GM21528 (cell line): ENCODE measurements at regions not wholly inside any gene's neighbourhood (a gene's known extent, or its start where the extent isn't known, plus 50 kb on each side); places are given as distances from the start of the nearest gene placed in this dataset.
"Not testable (repeated sequence)": the region's sequence is repeated elsewhere in the genome, so short reads cannot be mapped to it uniquely, and the experiment has no call there.

Experiments used
- ATAC-seq: cut with Tn5 transposase; IDR thresholded peaks from one replicate; pipeline ENCODE4 v1.9.1; 2021; ENCODE audit warnings: mild to moderate bottlenecking, moderate library complexity; ENCODE audit not compliant: unreplicated experiment, low FRiP score

DNA sequence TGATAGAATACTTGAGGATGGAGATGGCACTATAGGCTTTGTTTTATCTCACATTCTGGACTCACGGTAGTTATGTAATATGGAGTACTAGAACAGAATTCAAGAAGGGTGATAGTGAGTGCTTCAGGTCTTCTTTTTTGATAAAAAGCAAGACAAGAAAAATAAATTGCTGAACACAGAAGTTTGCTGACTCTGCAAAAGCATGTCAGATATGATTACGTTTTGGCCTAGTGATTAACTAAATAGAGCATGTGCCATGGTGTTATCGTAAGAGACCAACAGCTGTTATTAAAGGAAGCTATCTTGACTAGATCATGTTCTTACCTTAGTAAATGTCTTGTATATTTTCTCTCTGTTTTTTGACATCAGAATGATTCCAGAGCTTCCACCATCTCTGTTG is 436.9 kb upstream of the LCORL start:
- ATAC-seq: no peak

DNA sequence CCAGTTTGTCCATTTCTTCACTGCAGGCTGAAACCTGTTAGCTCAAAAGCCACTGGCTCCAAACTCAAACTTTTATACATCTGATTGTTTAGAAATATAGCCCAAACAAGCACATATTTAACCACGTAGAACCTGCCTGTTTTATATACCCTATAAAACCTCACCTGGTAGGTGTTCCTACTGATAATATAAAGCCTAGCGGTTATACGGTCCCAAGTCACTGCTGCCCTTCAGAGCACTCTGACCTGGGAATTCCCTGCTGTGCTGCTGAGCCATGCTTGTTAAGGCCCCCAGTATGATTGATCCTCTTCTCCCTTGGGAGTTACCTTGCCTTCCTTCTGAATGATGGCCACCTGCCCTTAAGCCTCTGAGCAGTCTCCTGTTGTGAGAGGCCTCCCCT is 432.8 kb upstream of the LCORL start:
- no peak for ATAC-seq

DNA sequence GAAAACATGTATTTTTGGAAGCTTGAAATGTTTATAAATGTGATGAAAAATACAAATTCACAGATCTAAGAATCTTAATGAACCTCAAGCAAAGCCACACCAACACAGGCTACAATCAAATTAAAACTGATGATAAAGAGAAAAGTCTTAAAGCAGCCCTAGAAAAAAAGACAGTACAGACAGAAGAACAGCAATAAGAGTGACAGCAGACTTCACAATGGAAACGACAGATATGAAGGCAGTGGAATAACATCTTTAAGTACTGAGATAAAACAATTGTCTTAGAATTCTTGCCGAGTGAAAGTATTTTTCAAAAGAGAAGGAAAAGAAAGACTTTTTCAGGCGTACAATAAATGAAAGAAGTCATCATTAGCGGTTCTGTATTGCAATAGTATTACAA is 423.6 kb upstream of the LCORL start:
- ATAC-seq: no peak

DNA sequence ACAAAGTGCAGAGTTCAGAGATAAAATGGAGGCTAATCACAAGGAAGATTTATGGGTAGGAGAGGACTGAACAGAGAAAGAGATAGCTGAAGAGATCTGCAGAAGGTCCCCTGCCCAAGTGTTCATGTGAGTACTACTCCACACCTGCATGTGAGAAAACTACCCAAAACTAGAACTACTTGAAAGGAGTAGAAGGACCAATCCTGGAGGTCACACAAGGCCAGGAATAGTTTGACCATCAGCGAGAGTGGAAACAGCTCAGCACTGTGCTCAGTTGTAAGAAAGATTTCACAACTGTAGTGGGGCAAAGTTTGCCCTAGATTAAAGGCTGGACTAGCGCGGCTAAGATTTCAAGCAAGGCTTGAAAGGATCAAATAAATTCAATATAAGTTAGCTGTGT is 422.7 kb upstream of the LCORL start:
- ATAC-seq: no peak

DNA sequence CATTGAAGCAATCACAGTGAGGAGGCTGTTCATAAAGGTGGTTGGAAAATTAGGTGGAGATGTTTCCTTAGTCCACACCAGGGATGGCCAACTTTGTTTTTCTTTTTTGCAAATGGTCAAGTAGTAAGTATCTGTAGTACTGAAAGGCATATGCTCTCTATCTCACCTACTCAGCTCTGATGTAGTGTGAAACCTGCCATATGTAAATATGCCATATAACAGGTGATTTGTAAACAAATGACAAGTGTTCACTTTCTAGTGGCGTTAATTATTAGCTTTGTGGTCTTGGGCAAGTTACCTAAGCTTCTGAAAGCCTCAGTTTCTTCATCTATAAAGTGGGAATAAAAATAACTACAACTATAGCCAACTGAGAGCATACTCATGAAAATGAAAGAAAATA is 421.4 kb upstream of the LCORL start:
- ATAC-seq: no peak

DNA sequence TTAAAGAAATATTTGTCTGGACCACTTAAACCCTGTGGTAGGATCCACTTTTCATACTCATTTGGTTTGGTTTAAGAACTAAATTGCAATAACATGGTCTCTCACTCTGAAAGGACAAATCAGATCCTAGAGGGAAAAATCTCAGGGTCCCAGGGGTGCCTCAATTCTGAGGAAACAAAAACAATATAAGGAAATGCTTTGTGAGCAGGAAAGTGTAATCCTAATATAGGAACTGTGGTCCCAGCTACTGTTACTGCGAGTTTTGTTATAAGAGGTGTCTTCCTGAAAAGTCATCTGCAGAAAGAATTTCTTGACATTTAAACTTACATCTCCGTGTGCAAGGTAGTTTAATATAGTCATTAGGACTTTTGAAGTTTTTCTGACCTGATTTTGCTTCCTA is 420.1 kb upstream of the LCORL start:
- no peak for ATAC-seq

DNA sequence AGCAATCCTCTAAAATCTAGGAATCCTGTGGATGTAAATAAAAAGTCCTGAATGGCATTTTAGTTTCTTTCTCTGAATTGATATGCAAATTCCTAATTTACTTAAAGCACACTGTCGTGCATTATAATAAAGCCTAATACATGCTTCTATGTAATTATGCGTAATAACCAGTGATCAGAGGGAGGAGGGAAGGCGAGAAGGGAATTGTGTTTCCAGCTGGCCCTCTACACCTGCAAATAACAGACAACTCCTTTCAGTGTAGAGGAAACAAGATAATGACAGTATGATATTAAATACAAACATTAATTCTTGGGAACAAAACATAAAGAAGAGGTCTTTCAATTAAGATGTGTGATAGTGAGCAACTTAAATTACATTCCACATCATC is 419.6 kb upstream of the LCORL start:
- ATAC-seq: no peak

DNA sequence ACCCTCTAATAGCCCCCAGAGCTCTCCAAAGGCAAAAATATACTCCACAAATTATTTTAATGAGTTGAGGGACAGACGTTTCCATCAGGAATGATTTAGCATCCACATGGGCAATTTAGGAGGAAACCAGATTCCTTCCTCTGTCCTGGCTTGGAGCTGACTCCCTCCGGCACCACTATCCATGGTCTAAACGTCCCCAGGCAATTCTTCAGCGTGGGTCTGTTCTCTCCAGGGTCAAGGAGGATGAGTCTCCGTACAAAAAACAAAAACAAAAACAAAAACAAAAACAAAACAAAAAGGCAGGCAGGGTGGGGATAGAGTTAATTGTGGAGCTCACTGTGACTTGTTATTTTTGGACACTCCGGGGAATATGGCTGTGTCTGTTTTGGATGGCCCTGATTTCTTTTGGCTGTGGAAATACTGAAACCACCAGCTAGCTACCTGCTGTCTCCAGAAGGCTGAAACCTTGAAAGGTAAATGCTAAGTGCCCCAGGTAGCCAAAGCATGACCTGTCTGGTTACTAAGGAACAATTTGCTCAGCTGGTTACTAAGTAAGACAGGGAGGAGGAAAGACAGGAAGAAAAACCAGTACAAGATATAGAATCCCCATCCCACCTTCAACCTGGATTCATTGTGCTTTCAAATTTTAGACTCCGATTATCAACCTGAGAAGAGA is 419.1 kb upstream of the LCORL start:
- no peak for ATAC-seq

DNA sequence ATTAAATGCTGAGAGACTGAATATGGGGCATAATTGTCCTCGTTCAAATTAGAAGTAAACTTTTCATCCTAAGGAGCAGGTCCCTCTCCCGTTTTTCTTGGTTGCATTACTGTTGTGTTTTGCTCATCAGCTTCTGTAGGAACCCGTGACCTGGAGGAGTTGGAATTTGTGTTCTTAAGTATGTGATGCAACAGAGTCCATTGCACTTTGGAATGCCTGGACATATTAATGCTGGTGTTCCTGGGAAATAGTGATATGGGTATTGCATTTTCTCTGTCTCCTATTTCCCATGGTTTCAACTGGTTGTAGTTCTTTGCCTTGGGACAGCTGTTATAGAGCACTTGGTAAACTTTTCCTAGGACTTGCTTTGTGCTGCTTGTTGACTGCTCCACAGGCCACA is 417.8 kb upstream of the LCORL start:
- ATAC-seq: no peak

DNA sequence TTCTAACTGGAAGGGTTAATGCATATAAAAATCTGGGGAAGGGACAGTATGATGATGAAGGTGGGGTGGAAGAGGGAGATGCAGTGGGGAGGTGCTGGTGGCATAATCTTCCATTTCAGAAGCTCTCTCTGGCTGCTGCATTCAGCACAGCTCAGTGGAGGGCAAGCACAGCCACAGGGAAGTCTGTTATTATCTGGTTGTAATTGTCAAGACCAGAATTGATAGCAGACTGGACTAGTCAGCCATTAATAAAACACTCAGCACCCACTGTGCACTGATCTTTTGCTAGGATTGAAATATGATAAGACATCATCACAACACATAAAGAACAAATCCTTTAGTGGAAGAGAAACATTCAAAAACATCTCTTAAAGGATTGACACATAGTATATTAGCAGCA is 414.2 kb upstream of the LCORL start:
- no peak for ATAC-seq

DNA sequence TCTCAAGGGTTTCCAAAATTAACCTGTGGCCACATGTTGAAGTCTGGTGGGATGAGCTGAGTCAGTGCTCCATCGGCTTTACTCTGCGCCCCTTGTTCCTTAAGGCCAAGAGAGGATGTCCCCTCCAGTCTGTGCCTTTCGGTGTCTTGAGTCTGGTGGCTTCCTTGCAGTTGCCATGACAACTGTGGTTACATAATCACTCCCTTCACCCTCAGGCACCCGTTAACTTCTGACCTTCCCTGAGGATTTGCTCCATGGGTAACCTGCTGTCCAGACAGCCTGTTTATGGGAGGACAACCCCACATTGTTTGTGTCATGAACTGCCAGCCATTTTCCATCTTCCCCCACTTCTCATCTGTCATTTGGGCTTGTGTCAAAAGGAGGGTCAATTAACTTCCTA is 401.1 kb upstream of the LCORL start:
- no peak for ATAC-seq

DNA sequence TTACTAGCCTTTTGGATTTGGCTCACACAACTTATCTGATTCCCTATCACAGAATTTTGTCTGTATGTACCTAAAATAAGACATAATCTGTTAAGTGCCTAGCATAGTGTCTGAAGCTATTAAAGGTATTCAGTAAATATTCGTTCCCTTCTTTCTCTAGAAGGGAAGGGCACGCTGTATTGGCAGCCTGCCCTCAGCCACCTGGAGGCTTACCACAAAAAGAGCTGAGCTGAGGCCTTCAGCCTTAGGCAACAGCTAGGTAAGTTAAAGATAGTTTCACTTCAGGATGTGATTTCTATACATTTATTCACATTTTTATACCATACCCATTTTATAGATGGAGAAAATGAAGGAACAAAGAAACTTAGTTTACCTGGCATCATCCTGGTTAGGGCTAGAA is 400.0 kb upstream of the LCORL start:
- no peak for ATAC-seq

DNA sequence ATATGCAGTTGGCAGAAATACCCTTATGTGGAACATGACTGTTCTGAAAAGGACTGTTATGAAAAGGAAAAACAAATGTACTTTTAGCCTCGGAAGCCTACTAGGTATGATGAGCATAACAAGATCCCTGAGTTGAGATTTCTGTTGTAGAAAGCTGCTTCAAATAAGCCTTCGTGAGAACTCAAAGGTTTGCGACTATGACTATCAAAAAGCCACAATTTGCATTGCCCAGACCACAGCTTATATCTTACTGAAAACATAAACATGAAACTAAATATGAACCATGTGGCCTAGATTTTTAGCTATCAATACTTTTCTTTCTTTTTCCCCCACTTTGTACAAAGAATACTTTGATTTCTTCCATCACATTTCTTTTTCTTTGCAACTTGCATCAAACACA is 398.2 kb upstream of the LCORL start:
- no peak for ATAC-seq

DNA sequence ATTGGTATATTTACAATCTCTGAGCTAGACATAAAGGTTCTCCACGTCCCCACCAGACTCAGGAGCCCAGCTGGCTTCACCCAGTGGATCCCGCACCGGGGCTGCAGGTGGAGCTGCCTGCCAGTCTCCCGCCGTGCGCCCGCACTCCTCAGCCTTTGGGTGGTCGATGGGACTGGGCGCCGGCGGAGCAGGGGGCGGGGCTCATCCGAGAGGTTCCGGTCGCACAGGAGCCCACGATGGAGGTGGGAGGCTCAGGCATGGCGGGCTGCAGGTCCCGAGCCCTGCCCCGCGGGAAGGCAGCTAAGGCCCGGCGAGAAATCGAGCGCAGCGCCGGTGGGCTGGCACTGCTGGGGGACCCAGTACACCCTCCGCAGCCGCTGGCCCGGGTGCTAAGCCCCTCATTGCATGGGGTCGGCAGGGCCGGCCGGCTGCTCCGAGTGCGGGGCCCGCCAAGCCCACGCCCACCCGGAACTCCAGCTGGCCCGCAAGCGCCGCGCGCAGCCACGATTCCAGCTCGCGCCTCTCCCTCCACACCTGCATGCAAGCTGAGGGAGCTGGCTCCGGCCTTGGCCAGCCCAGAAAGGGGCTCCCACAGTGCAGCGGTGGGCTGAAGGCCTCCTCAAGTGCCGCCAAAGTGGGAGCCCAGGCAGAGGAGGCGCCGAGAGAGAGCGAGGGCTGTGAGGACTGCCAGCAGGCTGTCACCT is 396.8 kb upstream of the LCORL start:
- not testable (repeated sequence) for ATAC-seq

DNA sequence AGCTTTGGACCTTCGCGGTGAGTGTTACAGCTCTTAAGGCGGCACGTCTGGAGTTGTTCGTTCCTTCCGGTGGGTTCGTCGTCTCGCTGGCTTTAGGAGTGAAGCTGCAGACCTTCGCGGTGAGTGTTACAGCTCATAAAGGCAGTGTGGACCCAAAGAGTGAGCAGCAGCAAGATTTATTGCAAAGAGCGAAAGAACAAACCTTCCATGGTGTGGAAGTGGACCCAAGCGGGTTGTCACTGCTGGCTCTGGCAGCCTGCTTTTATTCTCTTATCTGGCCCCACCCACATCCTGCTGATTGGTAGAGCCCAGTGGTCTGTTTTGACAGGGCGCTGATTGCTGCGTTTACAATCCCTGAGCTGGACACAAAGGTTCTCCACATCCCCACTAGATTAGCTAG is 396.1 kb upstream of the LCORL start:
- ATAC-seq: not testable (repeated sequence)

DNA sequence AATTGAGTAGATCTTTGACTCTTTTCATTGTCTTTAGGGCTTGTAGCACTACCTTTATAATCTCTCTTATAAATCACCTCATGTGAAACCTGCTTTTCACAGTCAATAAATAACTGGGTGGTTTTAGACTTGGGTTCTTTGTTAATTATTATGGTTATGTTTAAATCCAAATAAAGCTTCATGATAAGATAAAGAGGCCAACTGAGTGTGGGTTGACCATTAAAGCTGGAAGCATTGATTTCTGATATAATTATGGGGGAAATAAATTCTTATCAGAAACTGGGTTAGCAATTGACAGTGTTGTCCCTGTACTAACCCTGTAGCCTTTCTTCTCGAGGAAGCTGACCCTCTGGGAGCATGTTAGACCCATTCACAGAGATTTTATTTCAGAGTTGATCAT is 384.7 kb upstream of the LCORL start:
- no peak for ATAC-seq

DNA sequence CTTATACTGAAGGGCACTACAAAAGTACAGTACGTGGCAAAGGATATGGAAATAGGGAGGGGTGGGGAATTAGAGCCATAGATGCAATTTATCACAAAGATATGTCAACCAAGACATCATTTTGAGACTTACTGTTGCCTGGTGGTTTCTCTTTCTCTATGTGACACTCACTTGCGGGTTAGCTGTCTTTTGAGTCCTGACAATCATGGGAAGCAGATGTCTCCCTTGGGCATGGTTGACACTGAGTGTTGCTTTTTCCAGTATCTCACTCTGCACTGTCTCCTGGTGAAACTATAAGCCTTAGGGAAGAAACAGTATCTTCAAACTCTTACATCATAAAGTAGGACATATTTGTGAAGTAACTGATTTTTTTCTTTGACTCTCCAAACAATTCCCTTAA is 383.5 kb upstream of the LCORL start:
- ATAC-seq: no peak

DNA sequence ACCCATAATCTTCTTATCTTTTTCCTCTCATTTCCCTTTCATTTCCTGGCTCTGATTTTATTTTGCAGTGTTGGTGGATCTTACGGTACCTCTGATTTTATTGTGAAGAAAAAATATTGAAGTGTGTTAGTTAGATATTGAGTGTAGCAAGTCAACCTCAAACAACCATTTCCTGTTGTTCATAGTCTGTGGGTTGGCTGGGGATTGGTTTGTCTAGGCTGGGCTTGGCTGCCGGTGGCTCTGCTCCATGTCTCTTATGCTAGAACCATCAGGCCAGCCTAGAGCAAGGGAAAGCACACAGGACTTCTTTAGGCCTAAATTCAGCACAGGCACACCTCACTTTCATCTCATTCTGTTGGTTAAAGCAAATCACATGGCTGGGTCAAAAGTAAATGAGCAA is 383.1 kb upstream of the LCORL start:
- no peak for ATAC-seq

DNA sequence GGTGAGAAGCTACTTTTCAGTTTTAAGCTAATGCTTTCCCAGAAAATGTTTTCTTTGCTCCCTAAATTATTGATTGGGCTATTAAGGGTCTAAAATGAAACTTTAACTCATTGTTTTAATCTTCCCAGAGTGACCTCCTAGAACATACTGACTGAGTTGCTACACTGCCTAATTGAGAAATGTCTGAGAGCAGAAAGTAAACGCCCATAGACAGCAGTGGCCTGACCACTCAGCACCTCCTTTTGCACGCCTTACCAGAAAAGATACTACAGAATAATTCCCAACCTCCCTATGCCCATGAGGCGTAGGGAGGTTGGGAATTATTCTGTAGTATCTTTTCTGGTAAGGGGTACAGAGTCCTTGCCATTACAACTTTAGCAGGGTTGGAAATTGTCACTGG is 381.8 kb upstream of the LCORL start:
- no peak for ATAC-seq

DNA sequence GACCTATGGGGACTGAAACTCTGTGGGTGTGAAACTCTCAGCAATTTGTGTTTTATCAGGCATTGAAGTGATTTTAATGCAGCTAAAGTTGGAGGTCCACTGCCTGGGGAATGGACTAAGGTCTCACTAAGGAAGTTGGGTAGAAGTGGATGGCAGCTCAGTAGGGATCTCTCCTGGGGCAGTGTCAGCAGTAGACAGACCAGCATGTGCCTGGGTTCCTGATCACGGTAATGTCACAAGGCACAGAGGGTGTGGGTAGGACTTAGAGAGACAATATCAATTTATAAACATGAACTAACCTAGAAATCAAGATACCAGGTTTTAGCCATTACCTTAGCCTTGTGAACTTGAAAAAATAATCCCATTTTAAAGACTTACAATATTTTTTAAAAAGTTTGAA is 380.3 kb upstream of the LCORL start:
- no peak for ATAC-seq

DNA sequence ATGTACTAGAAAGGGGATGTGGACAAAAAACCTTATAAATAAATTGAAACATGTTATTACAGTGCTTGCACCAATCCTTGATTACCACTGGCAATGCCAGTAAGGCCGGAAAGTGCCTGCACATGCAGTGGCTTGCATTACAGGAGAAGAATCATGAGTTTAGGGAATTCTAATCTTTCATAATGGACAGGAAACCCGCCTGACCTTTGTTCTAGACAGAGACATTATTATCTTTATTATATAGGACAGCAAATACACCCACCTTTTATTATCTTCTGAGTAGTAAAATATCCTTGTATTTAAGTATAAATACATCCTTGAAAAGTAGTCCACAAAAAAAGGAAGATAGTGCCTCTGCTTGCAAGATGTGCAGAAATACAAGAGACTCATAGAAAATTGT is 379.9 kb upstream of the LCORL start:
- ATAC-seq: no peak

DNA sequence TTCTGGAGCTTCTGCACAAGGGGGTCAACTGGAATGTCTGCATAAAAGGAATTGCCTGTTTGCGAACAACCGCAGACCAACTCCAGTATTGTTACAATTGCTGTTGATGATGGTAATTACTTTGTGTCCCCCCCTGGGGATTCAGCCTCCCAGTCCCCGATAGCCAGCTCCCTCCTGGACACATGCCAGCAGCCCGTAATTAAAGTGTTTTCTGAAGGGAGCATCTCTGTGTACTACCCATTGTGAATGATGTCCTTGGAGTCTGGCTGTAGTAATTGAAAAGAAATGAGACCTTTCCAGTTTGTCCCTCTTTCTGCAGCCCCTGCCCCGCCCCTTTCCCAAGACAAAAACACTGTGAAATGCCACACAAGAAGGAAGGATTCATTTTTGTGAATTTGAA is 377.1 kb upstream of the LCORL start:
- ATAC-seq: no peak
